ENCODE measurements at regions not wholly inside any gene's neighbourhood (a gene's known extent, or its start where the extent isn't known, plus 50 kb on each side); places are given as distances from the start of the nearest gene placed in this dataset.
"Not testable (repeated sequence)": the region's sequence is repeated elsewhere in the genome, so short reads cannot be mapped to it uniquely, and the experiment has no call there.

DNA sequence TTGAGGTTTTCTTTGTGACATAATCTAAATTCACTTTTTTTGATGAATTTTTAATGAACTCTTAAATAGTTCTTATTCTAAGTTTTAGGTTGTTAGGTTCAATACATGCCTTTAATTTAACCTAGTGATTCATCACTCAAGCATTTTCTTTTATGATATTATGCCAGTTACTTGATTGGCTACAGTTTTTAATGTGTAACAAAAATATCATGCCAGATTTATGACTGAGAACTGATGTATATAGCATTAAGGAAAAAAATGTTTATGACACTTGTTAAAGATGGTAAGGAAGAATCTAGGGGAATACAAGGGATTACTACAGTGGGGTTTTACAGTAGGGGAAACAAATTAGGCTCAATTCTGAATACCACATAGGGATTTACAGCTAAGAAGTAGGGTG lies 103.1 kb downstream of the VGLL3 start:
- DNase-seq: no peak

DNA sequence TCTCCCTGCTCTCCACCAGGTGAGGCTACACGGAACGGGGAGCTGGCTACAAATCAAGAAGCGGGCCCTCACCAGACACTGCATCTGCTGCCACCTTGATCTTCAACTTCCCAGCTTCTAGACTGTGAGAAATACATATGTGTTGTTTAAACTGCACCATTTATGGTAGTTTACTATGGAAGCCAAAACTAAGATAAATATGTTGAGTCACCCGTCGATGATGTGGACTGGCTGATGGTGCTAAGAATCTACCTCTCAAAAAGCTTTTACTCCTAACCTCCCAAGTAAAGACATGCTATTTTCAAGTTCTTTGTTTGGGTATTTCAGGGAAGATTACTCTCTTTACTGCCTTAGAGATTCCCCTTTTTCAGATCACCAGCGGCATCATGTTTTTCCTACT lies 110.9 kb downstream of the VGLL3 start:
- no peak for DNase-seq

DNA sequence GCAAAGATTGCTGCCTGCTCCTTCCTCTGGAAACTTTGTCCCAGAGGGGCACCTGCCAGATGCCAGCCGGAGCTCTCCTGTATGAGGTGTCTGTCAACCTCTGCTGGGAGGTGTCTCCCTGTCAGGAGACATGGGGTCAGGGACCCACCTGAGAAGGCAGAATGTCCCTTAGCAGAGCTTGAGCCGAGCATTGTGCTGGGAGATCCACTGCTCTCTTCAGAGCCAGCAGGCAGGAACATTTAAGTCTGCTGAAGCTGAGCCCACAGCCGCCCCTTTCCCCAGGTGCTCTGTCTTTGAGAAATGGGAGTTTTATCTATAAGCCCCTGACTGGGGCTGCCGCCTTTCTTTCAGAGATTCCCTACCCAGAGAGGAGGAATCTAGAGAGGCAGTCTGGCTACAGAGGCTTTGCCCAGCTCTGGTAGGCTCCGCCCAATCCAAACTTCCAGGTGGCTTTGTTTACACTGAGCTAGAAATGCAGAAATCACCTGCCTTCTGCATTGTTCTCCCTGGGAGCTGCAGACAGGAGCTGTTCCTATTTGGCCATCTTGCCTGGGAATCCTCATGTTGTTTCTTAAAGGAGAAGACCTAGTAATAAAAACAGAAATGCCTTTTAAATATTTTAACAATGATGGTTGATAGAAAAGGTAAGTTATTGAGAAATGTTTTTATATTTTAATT lies 114.3 kb downstream of the VGLL3 start:
- not testable (repeated sequence) for DNase-seq

DNA sequence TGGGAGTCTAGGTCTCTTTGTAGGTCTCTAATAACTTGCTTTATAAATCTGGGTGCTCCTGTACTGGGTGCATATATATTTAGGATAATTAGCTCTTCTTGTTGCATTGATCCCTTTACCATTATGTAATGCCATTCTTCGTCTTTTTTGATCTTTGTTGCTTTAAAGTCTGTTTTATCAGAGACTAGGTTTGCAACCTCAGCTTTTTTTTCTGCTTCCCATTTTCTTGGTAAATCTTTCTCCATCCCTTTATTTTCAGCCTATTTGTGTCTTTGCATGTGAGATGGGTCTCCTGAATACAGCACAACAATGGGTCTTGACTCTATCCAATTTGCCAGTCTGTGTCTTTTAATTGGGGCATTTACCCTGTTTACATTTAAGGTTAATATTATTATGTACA lies 116.2 kb downstream of the VGLL3 start:
- DNase-seq: not testable (repeated sequence)

DNA sequence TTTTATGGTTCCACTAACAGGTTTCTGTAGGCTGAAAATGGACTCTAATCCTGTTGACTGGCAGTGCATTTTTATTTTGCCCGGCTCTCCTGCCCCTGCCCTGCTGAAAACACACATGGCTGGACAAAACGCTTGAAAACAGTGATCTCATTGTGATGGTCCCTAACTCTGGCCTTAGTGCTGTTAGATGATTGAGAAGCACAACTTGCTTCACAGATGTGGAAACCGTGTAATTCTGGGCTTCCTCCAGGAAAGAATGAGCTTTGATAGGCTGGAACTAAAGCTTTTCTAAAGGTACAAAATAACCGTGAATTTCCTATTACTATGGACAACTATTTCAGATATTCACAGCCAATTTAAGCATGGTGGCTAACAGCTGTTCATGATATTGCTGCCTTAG lies 121.4 kb downstream of the VGLL3 start:
- DNase-seq: no peak

DNA sequence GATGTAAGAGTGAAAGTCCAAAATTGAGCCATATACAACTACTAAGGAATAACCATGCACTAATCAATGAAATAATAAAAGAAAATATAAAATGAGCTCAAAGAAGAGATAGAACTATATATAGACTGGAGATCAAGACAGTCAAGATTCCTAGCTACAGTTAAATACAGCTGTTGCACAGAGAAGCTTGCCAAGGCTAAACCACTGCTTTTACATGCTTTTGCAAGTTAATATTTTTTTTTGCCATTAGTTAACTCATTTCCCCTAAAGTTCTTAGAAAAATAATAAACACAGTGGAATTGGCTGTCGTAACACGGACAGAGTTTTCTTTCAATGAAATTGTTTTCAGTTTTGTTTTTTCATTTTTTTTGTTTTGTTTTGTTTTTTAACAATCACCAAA lies 123.0 kb downstream of the VGLL3 start:
- DNase-seq: no peak

DNA sequence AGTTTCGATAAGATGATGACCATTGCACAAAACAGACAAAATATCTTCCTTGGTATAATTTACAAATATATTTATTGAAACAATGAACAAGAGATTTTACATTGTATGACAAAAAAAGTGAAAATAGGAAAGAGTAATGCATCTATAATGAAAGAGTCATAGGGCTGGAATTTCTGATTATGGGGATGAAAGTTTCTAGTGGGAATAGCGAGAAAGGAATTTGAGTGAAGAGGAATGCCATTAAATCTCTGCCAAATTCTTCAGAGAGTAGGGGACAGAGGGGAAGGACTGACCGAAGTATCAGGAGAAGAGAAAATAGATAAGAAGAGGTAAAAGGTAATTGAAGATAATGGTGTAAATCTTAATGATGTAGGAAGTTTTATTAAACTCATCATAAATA lies 125.4 kb downstream of the VGLL3 start:
- DNase-seq: no peak

DNA sequence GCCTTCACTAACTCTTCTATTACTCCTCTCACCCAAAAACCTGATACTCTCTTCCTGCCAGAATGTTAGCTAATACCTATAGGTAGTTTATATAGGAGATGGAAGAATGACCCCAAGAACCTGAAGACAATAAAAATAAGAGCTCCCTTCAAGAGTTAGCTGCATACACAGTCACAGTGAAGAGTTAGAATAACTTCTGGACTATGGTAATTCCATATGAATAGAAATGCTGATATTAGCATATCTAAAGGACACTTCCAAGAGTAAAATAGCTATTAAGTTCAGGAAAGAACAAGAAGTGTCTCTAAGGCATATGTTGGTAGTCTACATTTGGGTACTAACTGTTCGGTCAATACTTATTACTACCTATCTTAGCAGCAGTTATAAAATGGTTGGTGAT lies 134.2 kb downstream of the VGLL3 start:
- no peak for DNase-seq

DNA sequence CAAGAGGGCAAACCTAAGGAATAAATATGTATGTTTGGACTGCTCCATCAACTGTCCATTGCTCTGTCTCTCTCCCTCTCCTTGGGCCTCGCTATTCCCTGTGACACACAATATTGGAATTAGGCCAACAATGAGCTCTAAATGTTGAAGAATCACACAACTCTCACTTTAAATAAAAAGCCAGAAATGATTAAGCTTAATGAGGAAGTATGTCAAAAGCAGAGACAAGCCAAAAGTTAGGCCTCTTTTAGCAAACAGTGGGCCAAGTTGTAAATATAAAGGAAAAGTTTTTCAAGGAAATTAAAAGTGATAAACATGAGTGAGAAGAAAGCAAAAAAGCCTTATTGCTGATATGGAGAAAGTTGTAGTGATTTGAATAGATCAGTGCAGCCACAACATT lies 141.0 kb downstream of the VGLL3 start:
- DNase-seq: no peak

DNA sequence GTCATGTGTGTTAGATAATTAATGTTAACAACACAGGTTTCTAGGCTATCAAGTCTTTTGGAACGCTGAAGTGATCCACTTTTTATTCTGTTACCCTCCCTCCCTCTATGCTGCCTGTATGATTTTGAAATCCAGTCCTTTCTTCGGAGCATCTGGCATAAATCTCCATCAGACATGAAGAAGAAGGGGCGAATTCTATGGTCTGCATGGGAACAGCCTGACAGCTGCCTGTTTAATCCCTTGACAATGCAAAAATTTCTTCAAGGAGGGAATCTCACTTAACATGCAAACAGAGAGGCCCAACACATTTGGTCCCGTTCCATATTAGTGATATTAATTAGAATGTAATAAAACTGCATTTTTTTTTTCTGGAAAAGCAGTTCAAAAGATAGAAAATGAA lies 145.2 kb downstream of the VGLL3 start:
- DNase-seq: peak; percentile 4

DNA sequence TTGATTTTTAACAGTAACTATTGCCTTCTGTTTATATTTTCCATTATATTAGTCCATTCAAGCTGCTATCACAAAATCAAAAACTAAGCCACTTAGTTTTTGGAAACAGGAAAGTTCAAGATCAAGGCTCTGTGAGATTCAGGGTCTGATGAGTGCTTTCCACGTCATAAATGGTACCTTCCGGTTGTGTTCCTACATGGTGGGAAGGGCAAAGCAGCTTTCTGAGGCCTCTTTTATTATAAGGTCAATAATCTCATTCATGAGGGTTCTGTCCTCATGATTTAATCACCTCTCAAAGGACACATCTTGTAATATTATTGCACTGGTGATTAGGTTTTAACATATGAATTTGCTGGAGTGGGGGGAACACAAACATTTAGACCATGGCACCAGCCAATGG lies 152.0 kb downstream of the VGLL3 start:
- DNase-seq: no peak

DNA sequence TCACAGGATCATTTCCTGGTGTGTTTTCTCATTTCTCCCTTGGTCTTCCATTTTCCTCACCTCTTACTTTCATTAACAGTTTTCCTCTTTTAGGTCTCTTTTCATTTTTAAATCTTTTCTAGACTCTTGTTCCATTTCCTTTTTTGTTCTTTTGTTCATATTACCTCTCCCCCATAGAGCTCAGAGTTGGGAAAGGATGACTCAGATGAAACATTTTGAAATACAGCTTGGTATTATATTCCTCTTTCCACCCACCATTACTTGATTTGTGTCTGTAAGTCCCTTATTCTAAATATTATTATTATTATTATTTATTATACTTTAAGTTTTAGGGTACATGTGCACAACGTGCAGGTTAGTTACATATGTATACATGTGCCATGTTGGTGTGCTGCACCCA lies 153.1 kb downstream of the VGLL3 start:
- DNase-seq: no peak

DNA sequence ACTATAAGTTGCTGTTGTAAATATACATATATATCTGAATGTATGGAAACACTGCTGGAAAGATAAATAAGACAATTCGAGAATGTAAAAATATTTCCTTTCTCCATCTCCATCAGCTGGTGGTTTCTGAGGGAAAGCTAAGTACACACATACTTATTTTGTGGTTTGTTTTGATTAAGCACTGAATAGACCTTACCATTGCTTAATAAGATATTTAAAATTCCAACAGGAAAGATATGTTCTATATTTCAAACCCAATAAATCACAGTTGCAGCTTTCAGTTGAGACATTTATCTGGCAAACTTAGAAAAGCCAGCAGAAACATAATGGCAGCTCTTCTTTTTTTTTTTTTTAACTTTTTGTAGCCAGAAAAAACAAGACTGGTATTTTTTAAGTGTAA lies 160.4 kb downstream of the VGLL3 start:
- DNase-seq: no peak

DNA sequence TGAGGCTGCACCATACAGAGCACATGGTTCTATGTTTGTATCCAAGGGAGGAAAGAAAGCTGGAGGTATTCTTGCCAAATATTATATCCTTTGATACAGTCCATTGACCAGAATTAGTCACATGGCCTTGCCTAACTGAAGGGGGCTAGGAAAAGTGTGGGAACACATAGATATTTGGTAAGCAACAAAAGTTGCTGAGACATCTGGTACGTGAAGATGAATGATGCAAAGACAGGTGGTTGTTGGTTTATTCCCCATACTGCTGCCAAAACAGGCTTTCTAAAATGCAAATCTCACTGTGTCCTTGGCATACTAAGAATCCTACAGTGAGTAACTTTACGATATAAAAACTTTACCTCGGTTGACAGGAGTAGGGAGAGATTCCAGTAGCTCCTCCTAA lies 162.2 kb downstream of the VGLL3 start:
- DNase-seq: no peak

DNA sequence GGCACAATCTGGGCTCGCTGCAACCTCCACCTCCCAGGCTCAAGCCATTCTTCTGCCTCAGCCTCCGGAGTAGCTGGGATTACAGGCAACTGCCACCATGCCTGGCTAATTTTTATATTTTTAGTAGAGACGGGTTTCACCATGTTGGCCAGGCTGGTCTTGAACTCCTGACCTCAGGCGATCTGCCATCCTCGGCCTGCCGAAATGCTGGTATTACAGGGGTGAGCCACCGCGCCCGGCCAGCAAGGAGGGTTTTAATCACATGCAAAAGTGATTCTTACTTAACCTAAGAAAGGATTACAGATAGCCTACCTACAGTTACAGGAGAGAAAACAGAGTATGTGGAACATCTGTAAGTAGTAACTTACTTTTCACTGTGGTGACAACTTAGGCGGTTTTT lies 163.4 kb downstream of the VGLL3 start:
- DNase-seq: not testable (repeated sequence)

DNA sequence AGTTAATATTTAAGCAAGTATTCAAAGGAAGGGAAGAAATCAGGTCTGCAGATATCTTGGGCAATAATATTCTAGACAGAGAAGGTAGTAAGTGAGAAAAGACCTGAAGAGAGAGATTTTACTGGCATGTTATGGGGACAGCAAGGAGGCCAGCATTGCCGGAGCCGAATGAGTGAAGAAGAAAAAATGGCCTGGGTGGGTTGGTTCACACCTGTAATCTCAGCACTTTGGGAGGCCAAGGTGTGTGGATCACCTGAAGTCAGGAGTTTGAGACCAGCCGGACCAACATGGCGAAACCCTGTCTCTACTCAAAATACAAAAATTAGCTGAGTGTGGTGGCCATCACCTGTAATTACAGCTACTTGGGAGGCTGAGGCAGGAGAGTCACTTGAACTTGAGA lies 164.7 kb downstream of the VGLL3 start:
- DNase-seq: no peak

DNA sequence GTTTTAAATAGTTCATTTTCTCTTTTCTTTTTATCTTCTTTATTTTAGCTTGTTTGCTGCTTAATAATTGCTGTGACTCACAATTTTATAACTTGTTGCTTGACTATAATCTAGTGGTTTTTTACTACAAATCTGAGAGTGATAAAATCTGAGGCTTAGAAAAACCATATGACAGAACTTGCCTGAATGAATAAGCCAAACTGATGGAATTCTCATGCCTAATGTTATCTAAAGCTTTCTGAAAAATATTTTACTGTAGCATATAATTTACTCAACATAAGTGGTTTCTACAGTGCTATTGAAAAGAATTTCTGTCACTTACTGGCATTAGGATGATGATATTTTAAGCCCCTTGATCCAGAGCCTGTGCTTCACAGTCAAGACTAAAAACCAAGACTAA lies 175.1 kb downstream of the VGLL3 start:
- DNase-seq: no peak

DNA sequence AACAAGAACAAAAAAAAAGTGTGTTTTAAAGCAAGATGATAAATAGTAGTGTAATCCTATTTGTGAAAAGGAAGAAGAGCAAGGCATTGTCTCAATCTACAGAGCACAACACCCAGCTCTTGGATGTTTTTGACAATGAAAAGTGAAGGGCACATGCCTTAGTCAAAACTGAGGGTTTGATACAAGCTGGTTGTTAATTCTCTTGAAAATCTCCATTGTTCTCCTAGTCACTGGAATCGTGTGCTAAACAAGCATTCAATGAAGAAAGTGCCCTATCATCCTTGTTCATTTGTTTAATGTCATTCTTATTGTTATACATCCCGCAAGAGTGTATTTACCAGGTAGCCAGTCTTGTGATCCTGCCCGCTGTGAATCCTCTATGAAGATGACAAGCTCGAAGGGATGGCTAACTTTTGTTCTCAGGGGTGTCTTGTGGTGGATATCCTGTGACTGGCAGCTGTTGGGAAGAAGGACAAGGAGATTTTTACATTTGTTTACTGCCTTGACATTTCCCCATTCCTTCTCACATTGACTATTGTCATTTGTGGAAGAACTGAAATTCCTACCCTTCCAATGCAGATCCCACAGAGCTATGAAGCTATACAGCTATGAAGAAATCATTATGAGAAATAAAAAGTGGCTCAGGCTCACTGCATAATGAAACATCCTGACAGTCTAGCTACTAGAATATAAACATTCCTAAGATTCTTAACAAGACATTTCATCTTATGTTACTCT lies 175.9 kb downstream of the VGLL3 start:
- no peak for DNase-seq

DNA sequence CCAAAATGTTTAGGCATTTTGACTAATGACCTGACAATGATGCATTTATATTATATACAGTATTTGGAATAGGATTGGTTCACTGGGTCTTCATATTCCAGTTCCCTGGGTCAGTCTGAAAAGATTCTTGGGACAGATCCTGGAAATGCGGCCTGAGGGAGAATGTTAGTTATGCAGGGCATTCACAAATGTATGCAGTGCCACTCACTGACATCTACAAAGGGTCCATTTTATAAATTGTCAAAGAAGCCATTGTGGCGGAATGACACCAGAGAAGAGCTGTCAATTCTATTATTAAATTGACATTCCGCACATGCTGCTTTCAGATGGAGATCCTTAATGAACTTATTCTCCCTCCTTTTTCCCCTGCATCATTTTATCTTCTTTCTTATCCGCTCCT lies 176.6 kb downstream of the VGLL3 start:
- peak; percentile 15 for DNase-seq

DNA sequence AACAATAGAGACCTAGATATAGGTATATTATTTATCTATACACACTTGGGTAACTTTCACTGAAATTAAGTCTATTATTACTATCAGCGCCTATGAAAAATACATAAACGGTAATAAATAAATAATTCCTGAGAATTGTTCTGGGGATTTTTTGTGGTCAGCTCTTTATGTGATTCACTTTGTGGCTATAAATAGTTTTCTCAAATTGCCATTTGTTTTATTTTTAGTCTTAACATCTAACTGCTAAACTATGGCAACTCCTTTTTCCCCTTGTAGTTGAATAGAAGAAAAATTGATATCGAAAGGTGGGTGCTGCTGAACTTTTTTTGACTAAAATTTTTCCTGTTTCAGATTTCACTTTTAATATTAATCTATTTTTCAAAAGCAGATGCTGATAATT lies 189.0 kb downstream of the VGLL3 start:
- DNase-seq: no peak

DNA sequence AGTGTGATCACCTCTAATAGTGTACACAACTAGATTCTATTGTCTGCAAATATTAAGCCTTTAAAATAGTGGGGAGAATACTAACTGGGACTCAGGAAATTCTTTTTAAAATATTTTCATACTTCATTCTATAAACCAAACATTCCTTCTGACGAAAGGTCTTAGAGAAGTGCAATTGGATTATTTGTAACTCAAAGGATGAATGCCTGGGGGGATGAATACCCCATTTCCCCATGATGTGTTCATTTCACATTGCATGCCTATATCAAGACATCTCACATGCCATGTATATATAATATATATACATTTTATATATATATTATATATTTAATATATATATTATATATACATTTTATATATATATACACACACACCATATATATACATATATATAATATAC lies 189.9 kb downstream of the VGLL3 start:
- DNase-seq: no peak

DNA sequence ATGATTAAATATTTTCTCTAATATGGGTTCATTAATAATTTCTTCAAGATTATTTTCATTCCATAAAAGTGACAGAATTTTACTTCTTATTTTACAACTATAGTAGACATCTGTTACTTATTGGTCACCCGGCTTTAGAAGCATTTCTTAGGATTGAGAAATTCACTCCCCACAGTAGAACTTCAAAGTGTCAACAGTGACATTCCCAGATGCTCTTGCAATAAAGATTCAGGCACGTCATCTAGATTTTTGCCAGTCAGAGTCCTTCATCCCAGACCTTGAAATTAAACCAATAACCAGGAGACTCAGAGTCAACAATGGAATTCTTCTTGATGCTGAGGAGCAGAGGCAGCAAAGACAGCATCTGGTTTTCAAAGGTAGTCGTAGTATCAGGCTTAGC lies 190.8 kb downstream of the VGLL3 start:
- no peak for DNase-seq

DNA sequence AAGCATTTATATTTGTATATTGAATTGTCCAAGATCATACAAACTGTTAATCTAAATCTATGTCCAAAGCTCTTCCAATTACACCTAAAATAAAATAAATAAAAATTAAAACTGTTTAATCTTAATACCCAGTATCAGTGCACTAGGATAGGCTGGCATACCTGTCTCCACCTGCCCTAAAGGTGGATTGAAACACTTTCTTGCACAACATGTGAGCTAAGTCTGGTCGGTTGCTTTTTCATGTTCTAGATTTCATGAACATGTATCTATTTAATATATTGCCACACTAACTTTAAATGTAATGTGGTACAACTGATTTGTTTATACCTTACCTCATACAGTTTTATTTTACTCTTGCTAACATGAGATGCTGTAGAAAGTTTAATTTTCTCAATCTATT lies 193.0 kb downstream of the VGLL3 start:
- DNase-seq: no peak

DNA sequence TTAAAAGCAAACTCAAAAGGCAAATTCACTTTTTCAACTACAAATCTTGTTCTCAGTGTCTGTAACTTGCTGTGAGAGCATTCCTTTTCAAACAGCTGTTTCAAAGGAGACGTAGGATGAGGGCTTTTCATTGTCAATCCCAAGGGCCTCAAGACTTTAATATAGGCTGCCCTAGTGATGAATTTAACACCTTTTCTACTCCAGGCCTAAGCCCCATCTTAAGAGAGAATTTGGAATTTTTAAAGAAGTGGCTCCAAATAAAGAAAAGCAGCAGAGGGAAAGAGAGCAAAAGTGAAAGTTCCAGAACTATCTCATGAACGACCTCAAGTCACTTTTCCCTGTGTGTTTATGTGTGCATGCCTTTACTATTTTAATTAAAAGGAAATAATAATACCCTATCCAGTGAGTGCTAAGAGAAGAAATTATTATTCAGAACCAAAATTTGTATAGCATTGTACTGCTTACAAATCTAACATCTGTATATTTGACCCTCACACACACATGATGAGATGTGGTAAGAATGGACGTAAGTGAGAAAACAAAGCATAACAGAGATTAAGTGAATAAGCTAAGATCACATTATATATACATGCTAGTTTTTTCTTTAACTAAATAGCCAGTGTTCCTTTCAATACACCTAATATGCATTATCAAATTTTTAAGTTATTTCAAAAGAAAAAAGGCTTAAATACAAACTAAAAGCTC lies 196.4 kb downstream of the VGLL3 start:
- DNase-seq: no peak
